ENCODE measurements at regions not wholly inside any gene's neighbourhood (a gene's known extent, or its start where the extent isn't known, plus 50 kb on each side); places are given as distances from the start of the nearest gene placed in this dataset.
"Not testable (repeated sequence)": the region's sequence is repeated elsewhere in the genome, so short reads cannot be mapped to it uniquely, and the experiment has no call there.

- H3K27me3 ChIP-seq (replicated peaks in 2 of 5; ENCODE audit: control insufficient read depth in 4 of 5, insufficient read depth in 5 of 5, low read length in 4 of 5); H3K4me3 ChIP-seq (ENCODE audit: control insufficient read depth in 1 of 7, extremely low read depth in 1 of 7, insufficient read depth in 4 of 7, low read depth in 2 of 7, low read length in 6 of 7); CTCF ChIA-PET; H3K9me3 ChIP-seq (ENCODE audit: control extremely low read depth in 1 of 5, control insufficient read depth in 4 of 5, insufficient read depth in 2 of 5, low read depth in 1 of 5, low read length in 4 of 5); POLR2A ChIA-PET; H3K27ac ChIP-seq (ENCODE audit: insufficient read depth in 1 of 2, low read depth in 1 of 2, low read length in 2 of 2, poor library complexity in 1 of 2, severe bottlenecking in 2 of 2); H3K36me3 ChIP-seq (ENCODE audit: control insufficient read depth in 4 of 4, insufficient read depth in 4 of 4, low read length in 3 of 4); DNase-seq; H3K4me1 ChIP-seq (ENCODE audit: control extremely low read depth in 1 of 4, control insufficient read depth in 4 of 4, insufficient read depth in 4 of 4, low read length in 3 of 4): not testable (repeated sequence)
- 98% methylated on average over 10 of the region's 14 CpGs for WGBS (ENCODE audit: insufficient coverage)
These were observed 263.3 kb upstream of the SFSWAP start for GRCh38 chr12:131447636-131448035.

- DNase-seq: no peak
- Histone ChIP-seq H3K27me3 (replicated peaks in 2 of 5; ENCODE audit: control insufficient read depth in 4 of 5, insufficient read depth in 5 of 5, low read length in 4 of 5) (no peaks in the 10 kb centered on the region), H3K9me3 (ENCODE audit: control extremely low read depth in 1 of 5, control insufficient read depth in 4 of 5, insufficient read depth in 2 of 5, low read depth in 1 of 5, low read length in 4 of 5) (peaks cover 0 to 9% (median 0%) of the 10 kb centered on the region in 5 experiments), H3K4me1 (ENCODE audit: control extremely low read depth in 1 of 4, control insufficient read depth in 4 of 4, insufficient read depth in 4 of 4, low read length in 3 of 4) (peaks cover 0 to 5% (median 4%) of the 10 kb centered on the region in 4 experiments), H3K36me3 (ENCODE audit: control insufficient read depth in 4 of 4, insufficient read depth in 4 of 4, low read length in 3 of 4) (no peaks in the 10 kb centered on the region), H3K4me3 (ENCODE audit: control insufficient read depth in 1 of 7, extremely low read depth in 1 of 7, insufficient read depth in 4 of 7, low read depth in 2 of 7, low read length in 6 of 7) (no peak overlapping the region), H3K27ac (ENCODE audit: insufficient read depth in 1 of 2, low read depth in 1 of 2, low read length in 2 of 2, poor library complexity in 1 of 2, severe bottlenecking in 2 of 2) (no peak overlapping the region)
- ChIA-PET POLR2A (no interaction called here), CTCF (no interaction called here)
- WGBS (ENCODE audit: insufficient coverage): 86% methylated on average over 12 of the region's 13 CpGs
These were observed 262.6 kb upstream of the SFSWAP start for GRCh38 chr12:131448254-131448795.

GRCh38 chr12:131449027-131449426, 261.9 kb upstream of the SFSWAP start:
- peaks cover 0 to 9% (median 0%) of the 10 kb centered on the region in 5 experiments for H3K9me3 ChIP-seq (ENCODE audit: control extremely low read depth in 1 of 5, control insufficient read depth in 4 of 5, insufficient read depth in 2 of 5, low read depth in 1 of 5, low read length in 4 of 5)
- no peak for DNase-seq
- H3K4me1 ChIP-seq (ENCODE audit: control extremely low read depth in 1 of 4, control insufficient read depth in 4 of 4, insufficient read depth in 4 of 4, low read length in 3 of 4): peaks cover 0 to 5% (median 4%) of the 10 kb centered on the region in 4 experiments
- no peak overlapping the region for H3K27ac ChIP-seq (ENCODE audit: insufficient read depth in 1 of 2, low read depth in 1 of 2, low read length in 2 of 2, poor library complexity in 1 of 2, severe bottlenecking in 2 of 2)
- ChIA-PET POLR2A (no interaction called here), CTCF (no interaction called here)
- 100% methylated on average over 3 of the region's 6 CpGs for WGBS (ENCODE audit: insufficient coverage)
- H3K36me3 ChIP-seq (ENCODE audit: control insufficient read depth in 4 of 4, insufficient read depth in 4 of 4, low read length in 3 of 4): no peaks in the 10 kb centered on the region
- no peak overlapping the region for H3K4me3 ChIP-seq (ENCODE audit: control insufficient read depth in 1 of 7, extremely low read depth in 1 of 7, insufficient read depth in 4 of 7, low read depth in 2 of 7, low read length in 6 of 7)
- no peaks in the 10 kb centered on the region for H3K27me3 ChIP-seq (replicated peaks in 2 of 5; ENCODE audit: control insufficient read depth in 4 of 5, insufficient read depth in 5 of 5, low read length in 4 of 5)

- Histone ChIP-seq H3K9me3 (ENCODE audit: control extremely low read depth in 1 of 5, control insufficient read depth in 4 of 5, insufficient read depth in 2 of 5, low read depth in 1 of 5, low read length in 4 of 5) (peaks cover 0 to 9% (median 0%) of the 10 kb centered on the region in 5 experiments), H3K27ac (ENCODE audit: insufficient read depth in 1 of 2, low read depth in 1 of 2, low read length in 2 of 2, poor library complexity in 1 of 2, severe bottlenecking in 2 of 2) (no peak overlapping the region), H3K4me1 (ENCODE audit: control extremely low read depth in 1 of 4, control insufficient read depth in 4 of 4, insufficient read depth in 4 of 4, low read length in 3 of 4) (peaks cover 0 to 9% (median 5%) of the 10 kb centered on the region in 4 experiments), H3K4me3 (ENCODE audit: control insufficient read depth in 1 of 7, extremely low read depth in 1 of 7, insufficient read depth in 4 of 7, low read depth in 2 of 7, low read length in 6 of 7) (peak overlapping the region in 2 of 7 experiments; percentile 13 to 48), H3K27me3 (replicated peaks in 2 of 5; ENCODE audit: control insufficient read depth in 4 of 5, insufficient read depth in 5 of 5, low read length in 4 of 5) (no peaks in the 10 kb centered on the region), H3K36me3 (ENCODE audit: control insufficient read depth in 4 of 4, insufficient read depth in 4 of 4, low read length in 3 of 4) (no peaks in the 10 kb centered on the region)
- DNase-seq: peak; percentile 34 to 69 (median 58)
- CTCF ChIA-PET: interaction anchor here (0.6 to 7.1 kb wide), 5 partner anchors 319 to 467 kb away, joined by 3 to 50 read pairs (median 4); no protein-coding TSS in a partner anchor
- POLR2A ChIA-PET: interaction anchor here (0.6 kb wide), 1 partner anchor 101 kb away, joined by 3 read pairs; no protein-coding TSS in a partner anchor
- 25% methylated on average over 3 of the region's 10 CpGs for WGBS (ENCODE audit: insufficient coverage)
These were observed 258.4 kb upstream of the SFSWAP start for GRCh38 chr12:131452444-131452860.

- CTCF ChIA-PET: interaction anchor here (0.8 to 7.1 kb wide), 12 partner anchors 12 to 539 kb away, joined by 3 to 50 read pairs (median 4); no protein-coding TSS in a partner anchor
- Histone ChIP-seq H3K4me1 (ENCODE audit: control extremely low read depth in 1 of 4, control insufficient read depth in 4 of 4, insufficient read depth in 4 of 4, low read length in 3 of 4) (peaks cover 0 to 9% (median 5%) of the 10 kb centered on the region in 4 experiments), H3K27me3 (replicated peaks in 2 of 5; ENCODE audit: control insufficient read depth in 4 of 5, insufficient read depth in 5 of 5, low read length in 4 of 5) (no peaks in the 10 kb centered on the region), H3K9me3 (ENCODE audit: control extremely low read depth in 1 of 5, control insufficient read depth in 4 of 5, insufficient read depth in 2 of 5, low read depth in 1 of 5, low read length in 4 of 5) (peaks cover 0 to 3% (median 0%) of the 10 kb centered on the region in 5 experiments), H3K27ac (ENCODE audit: insufficient read depth in 1 of 2, low read depth in 1 of 2, low read length in 2 of 2, poor library complexity in 1 of 2, severe bottlenecking in 2 of 2) (no peak overlapping the region), H3K4me3 (ENCODE audit: control insufficient read depth in 1 of 7, extremely low read depth in 1 of 7, insufficient read depth in 4 of 7, low read depth in 2 of 7, low read length in 6 of 7) (no peak overlapping the region), H3K36me3 (ENCODE audit: control insufficient read depth in 4 of 4, insufficient read depth in 4 of 4, low read length in 3 of 4) (no peaks in the 10 kb centered on the region)
- peak; percentile 77 to 85 (median 83) for DNase-seq
- WGBS (ENCODE audit: insufficient coverage): 27% methylated on average over 8 of the region's 12 CpGs
- POLR2A ChIA-PET: interaction anchor here (0.6 kb wide), 1 partner anchor 64 kb away, joined by 4 read pairs; no protein-coding TSS in a partner anchor
These were observed 256.3 kb upstream of the SFSWAP start for GRCh38 chr12:131454418-131455217.

GRCh38 chr12:131455218-131455506, 255.7 kb upstream of the SFSWAP start:
- H3K4me1 ChIP-seq (ENCODE audit: control extremely low read depth in 1 of 4, control insufficient read depth in 4 of 4, insufficient read depth in 4 of 4, low read length in 3 of 4): peaks cover 0 to 9% (median 5%) of the 10 kb centered on the region in 4 experiments
- H3K27me3 ChIP-seq (replicated peaks in 2 of 5; ENCODE audit: control insufficient read depth in 4 of 5, insufficient read depth in 5 of 5, low read length in 4 of 5): no peaks in the 10 kb centered on the region
- ChIA-PET POLR2A (interaction anchor here (0.6 kb wide), 1 partner anchor 64 kb away, joined by 4 read pairs; no protein-coding TSS in a partner anchor), CTCF (interaction anchor here (0.8 to 7.1 kb wide), 10 partner anchors 37 to 539 kb away, joined by 3 to 50 read pairs (median 4); no protein-coding TSS in a partner anchor)
- no peaks in the 10 kb centered on the region for H3K36me3 ChIP-seq (ENCODE audit: control insufficient read depth in 4 of 4, insufficient read depth in 4 of 4, low read length in 3 of 4)
- H3K4me3 ChIP-seq (ENCODE audit: control insufficient read depth in 1 of 7, extremely low read depth in 1 of 7, insufficient read depth in 4 of 7, low read depth in 2 of 7, low read length in 6 of 7): no peak overlapping the region
- H3K9me3 ChIP-seq (ENCODE audit: control extremely low read depth in 1 of 5, control insufficient read depth in 4 of 5, insufficient read depth in 2 of 5, low read depth in 1 of 5, low read length in 4 of 5): peaks cover 0 to 3% (median 0%) of the 10 kb centered on the region in 5 experiments
- WGBS (ENCODE audit: insufficient coverage): 88% methylated on average over 10 of the region's 10 CpGs
- H3K27ac ChIP-seq (ENCODE audit: insufficient read depth in 1 of 2, low read depth in 1 of 2, low read length in 2 of 2, poor library complexity in 1 of 2, severe bottlenecking in 2 of 2): no peak overlapping the region
- DNase-seq: no peak
